GM21529 (cell line): ENCODE measurements at regions not wholly inside any gene's neighbourhood (a gene's known extent, or its start where the extent isn't known, plus 50 kb on each side); places are given as distances from the start of the nearest gene placed in this dataset.
"Not testable (repeated sequence)": the region's sequence is repeated elsewhere in the genome, so short reads cannot be mapped to it uniquely, and the experiment has no call there.

Source experiments
- ATAC-seq: cut with Tn5 transposase; IDR thresholded peaks from one replicate; pipeline ENCODE4 v1.9.1; 2021; ENCODE audit not compliant: unreplicated experiment

DNA sequence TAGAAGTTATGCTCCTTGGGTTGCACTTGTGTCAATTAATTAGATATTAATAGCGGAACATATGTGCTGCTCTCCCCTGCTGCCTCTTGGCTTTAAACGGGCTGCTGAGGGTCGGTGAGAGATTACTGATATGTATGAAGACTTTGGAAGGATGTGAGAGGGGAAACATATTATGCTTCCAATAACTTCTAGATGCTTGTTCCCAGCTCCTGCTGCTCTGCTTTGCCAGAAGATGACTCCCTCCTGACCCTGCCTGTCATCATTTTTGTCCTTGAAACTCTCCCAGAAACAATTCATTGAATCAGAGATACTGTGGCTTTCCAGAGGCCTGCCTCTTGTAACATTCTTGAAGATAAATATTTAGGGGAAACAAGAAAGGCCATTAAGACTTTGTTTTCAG is 300.1 kb upstream of the STXBP6 start:
- ATAC-seq: no peak

- ATAC-seq: no peak
Observed at GRCh38 chr14:25349269-25349668, 299.3 kb upstream of the STXBP6 start.

DNA sequence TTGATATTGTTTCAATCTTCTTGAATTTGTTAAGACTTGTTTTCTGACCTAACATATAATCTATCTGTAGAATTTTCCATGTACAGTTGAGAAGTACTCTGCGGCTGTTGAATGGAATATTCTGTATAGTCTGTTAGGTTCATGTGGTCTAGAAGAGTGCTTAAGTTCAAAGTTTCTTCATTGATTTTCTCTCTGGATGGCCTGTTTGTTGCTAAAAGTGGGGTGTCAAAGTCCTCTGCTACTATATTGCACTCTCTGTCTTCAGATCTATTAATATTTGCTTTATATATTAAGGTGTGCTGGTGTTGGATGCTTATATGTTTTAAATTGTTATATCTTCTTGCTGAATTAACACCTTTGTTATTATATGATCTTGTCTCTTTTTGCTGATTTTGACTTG is 290.9 kb upstream of the STXBP6 start:
- ATAC-seq: no peak

DNA sequence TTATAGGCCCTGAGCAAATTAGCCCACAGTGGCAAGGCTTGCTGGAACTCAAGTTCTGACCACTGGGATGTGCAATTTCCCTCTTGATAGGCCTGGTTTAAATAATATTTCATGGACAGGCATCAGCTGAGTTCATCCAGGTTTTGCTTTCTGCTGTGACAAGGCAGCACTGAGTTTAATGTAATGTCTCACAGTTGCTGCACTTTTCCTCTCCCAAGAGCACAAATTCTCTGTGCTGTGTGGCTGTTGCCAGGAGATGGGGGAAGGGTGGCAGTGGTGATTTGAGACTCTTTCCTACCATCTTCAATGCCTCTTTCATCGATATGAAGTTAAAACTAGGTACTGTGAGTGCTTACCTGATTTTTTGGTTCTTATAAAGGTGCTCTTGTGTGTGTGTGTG is 272.8 kb upstream of the STXBP6 start:
- no peak for ATAC-seq

DNA sequence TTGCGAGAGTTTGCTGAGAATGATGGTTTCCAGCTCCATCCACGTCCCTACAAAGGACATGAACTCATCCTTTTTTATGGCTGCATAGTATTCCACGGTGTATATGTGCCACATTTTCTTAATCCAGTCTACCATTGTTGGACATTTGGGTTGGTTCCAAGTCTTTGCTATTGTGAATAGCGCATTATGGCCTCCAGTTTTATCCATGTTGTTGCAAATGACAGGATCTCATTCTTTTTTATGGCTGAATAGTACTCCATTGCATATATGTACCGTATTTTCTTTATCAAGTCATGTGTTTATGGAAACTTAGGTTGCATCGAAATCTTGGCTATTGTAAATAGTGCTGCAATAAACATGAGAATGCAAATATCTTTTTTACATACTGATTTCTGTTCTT is 266.1 kb upstream of the STXBP6 start:
- ATAC-seq: not testable (repeated sequence)

DNA sequence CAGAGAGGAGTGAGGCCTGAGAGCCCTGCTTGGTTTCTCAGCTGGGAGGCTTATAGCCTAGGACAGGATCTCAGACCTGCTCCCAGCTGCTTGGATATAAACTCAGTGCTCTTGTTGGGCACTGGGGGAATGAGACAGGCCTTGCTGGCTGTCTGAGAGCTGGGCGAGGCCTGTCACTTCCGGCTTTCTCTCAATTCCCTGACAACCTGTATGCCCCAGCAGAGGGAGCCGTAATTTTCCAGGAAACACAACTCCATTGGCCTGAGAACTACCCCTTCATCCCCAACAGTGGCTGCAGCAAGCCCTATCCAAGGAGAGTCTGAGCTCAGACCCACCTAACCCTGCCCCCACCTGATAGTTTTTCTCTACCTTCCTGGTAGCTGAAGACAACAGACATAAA is 258.3 kb upstream of the STXBP6 start:
- no peak for ATAC-seq

DNA sequence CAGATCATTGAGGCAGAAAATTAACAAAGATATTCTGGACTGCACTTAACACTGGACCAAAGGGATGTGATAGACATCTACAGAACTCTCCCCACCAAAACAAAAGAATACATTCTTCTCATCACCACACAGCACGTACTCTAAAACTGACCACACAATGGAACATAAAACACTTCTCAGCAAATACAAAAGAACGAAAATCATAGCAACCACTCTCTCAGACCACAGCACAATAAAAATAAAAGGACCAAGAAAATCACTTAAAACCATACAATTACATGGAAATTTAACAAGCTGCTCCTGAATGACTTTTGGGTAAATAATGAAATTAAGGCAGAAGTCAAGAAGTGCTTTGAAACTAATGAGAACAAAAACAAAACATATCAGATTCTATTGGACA is 254.0 kb upstream of the STXBP6 start:
- ATAC-seq: no peak

DNA sequence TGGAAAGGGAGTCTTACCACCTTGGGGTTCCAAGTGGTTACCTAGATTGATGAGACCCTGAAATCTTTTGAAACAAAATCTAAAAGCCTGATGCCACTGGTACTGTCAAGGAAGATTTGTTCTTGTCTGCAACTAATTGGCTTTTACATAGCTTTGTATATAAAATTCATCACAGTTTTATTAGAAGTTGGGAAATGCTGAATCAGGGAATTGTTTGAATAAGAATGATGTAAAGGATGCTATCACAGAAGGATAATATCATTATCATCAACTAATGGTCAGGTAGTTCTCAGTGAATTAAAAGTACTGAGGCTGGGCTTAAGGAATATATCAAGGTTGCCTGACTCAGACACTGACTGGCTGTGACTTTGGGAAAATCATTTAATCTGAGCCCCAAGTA is 248.3 kb upstream of the STXBP6 start:
- ATAC-seq: no peak

DNA sequence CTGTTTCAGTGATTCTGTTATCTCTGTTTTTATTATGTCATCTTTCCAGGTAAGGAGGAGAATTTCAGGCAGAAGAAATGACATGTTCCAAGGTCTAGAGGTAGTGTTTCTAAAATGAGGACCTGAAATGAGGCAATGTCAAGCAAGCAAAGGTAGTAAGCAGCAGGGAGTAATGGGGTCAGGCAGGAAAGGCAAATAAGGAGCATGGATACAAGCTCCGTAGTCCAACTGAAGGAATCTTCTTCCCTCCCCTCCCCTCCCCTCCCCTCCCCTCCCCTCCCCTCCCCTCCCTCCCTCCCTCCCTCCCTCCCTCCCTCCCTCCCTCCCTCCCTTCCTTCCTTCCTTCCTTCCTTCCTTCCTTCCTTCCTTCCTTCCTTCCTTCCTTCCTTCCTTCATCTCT is 240.2 kb upstream of the STXBP6 start:
- not testable (repeated sequence) for ATAC-seq

DNA sequence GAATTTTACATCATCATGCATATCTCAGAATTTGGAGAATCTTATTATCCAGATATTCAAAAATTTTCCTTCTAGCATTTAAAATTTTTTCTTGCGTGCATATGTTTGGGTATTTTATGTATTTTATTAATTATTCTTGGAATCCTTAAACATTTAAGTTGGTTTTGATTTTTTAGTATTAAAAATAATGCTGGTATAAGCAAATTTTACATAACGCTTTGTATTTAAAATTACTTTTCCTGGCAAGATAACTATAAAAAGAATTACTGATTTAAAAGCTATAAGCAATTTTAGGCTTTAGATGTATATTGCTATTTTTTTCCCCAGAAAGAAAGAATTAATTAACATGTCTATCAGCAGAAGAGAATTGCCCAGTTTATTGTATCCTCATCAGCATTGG is 224.6 kb upstream of the STXBP6 start:
- no peak for ATAC-seq

DNA sequence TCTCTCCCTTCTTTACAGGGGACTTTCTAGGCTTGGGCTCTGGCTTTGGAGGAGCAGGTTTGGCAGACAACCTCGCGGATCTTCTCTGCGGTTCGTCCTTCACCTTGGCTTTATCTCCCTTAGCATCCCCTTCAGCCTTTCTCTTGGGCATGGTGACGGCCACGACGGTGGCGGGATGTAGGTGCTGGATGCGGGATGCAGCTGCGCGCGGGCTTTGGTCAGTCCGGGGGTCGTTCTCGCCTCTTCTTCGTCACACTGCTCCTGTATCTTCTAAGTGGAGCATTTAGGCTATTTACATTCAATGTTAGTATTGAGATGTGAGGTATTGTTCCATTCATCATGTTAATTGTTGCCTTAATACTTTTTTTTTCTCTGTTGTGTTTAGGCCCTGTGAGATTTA is 217.2 kb upstream of the STXBP6 start:
- no peak for ATAC-seq

GRCh38 chr14:25259470-25259869 is 209.5 kb upstream of the STXBP6 start:
- ATAC-seq: no peak

- ATAC-seq: no peak
Observed at GRCh38 chr14:25252793-25253192, 202.8 kb upstream of the STXBP6 start.

- no peak for ATAC-seq
Observed at GRCh38 chr14:25250516-25250915, 200.6 kb upstream of the STXBP6 start.

DNA sequence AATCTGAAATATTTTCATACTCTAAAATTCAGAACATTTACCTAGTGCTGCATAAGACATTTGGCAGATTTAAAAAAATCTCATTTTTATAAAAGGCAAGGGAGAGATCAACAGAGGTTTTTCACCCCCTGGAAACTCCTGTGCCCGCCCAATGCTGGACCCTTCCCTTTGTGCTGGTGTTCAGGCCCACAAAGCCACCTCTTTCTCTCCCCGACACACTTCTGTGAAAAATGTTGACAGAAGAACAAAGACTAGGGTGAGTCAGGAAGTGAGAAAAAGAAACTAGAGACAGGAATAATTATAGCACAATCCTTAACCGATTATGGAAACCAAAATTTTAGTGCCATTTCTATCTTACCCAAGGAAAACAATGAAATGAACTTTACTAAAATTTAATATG is 197.7 kb upstream of the STXBP6 start:
- no peak for ATAC-seq

- no peak for ATAC-seq
Observed at GRCh38 chr14:25246751-25247150, 196.8 kb upstream of the STXBP6 start.

- ATAC-seq: no peak
Observed at GRCh38 chr14:25239170-25239569, 189.2 kb upstream of the STXBP6 start.

- no peak for ATAC-seq
Observed at GRCh38 chr14:25237845-25238244, 187.9 kb upstream of the STXBP6 start.

GRCh38 chr14:25233613-25234012 is 183.7 kb upstream of the STXBP6 start:
- no peak for ATAC-seq

- no peak for ATAC-seq
Observed at GRCh38 chr14:25231004-25231403, 181.1 kb upstream of the STXBP6 start.

- no peak for ATAC-seq
Observed at GRCh38 chr14:25226214-25226613, 176.3 kb upstream of the STXBP6 start.

DNA sequence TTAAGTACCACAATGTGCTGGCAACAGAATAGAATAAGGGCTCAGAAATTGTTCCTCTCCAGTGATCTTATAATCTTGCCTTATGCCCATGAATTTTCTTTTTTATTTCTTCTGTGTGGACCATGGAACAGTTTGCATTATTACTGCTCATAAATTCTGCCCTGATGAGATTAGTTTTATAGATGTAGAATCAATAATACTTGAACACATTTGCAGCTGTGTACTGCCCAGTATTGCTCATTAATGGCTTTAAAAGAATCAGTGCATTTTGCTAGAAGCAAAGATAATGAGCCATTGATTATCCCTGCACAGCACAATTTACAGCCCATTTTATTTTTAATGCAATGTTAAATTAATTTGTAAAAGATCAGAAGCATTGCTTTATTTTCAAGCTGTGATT is 172.3 kb upstream of the STXBP6 start:
- no peak for ATAC-seq

DNA sequence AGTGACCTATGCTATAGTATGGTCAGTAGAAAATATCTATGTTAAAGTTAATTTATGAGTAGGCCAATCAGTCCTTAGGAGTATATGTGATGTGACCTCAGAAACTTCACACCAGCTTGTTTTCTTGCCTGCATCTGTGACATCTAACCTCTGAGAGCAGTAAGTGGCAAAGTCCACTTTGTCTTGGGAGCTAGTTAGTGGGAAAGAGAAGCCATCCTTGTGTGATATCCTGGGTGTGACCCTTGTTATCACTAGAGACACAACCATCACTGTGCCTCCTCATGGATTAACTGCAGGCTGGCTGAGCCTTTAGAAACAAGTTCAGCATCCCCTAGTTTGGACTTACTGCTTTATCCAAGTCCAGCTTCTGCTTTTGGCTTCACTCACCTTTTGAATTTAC is 170.6 kb upstream of the STXBP6 start:
- no peak for ATAC-seq

- ATAC-seq: no peak
Observed at GRCh38 chr14:25215607-25216006, 165.7 kb upstream of the STXBP6 start.
